Psoas muscle (tissue), 7 donors: ENCODE measurements at regions not wholly inside any gene's neighbourhood (a gene's known extent, or its start where the extent isn't known, plus 50 kb on each side); places are given as distances from the start of the nearest gene placed in this dataset.

Experiments
- ATAC-seq, 4 donors: fragments of 200-7000 bp; cut with Tn5 transposase; one replicate each; pipeline ENCODE4 v1.9.1; 2020; ENCODE audit warnings: moderate library complexity in 3 of 4, mild to moderate bottlenecking in 2 of 4
- DNase-seq, 2 donors: peaks; one replicate each; pipeline ENCODE4 v3.0.0-alpha.2; 2020
- H3K27ac ChIP-seq: fragments of 200-600 bp; one replicate; pipeline ENCODE4 v1.8.0; 2022
- H3K27me3 ChIP-seq, 3 donors: fragments of 200-600 bp in 1 of 3; one replicate each; pipeline versions ENCODE4 v1.6.1 to v1.8.0; 2013 to 2022; ENCODE audit warnings: low read length in 2 of 3, mild to moderate bottlenecking in 2 of 3, moderate library complexity in 1 of 3; ENCODE audit not compliant: insufficient read depth in 3 of 3
- H3K36me3 ChIP-seq, 2 donors: fragments of 200-600 bp in 1 of 2; one replicate each; pipeline versions ENCODE4 v1.6.1 to v1.8.0; 2013 to 2022; ENCODE audit warnings: low read depth in 1 of 2, mild to moderate bottlenecking in 1 of 2, moderate library complexity in 1 of 2; ENCODE audit not compliant: insufficient read depth in 1 of 2
- H3K4me1 ChIP-seq: fragments of 200-600 bp; one replicate; pipeline ENCODE4 v1.8.0; 2022
- H3K4me3 ChIP-seq: fragments of 200-600 bp; one replicate; pipeline ENCODE4 v1.8.0; 2022; ENCODE audit warnings: mild to moderate bottlenecking
- H3K9me3 ChIP-seq: fragments of 200-600 bp; one replicate; pipeline ENCODE4 v1.8.0; 2022
- CTCF ChIP-seq: fragments of 200-600 bp; IDR thresholded peaks from one replicate; pipeline ENCODE4 v1.8.0; 2022; ENCODE audit warnings: antibody characterized with exemption
- WGBS, 3 donors: extraction: QIAGEN DNeasy Blood & Tissue Kit; methylation state at CpG; one replicate each; pipeline versions ENCODE4 v1.1.6 to v1.1.7; 2013; 5-methylcytosine and 5-hydroxymethylcytosine counted together
- intact Hi-C, 2 donors: fragments of 100-400 bp; cut with DNase I; formaldehyde crosslinking; loops; one replicate each; pipeline versions ENCODE4 v1.11.0 to v1.14.2; 2022
- donor health status: healthy with polysubstance abuse.
- donor health status: DM: no; HTN: no; CAD: no; lungs with moderate emphysema.
- donor health status: Bipolar disorder and iron deficiency.
- donor health status: healthy.
- donor health status: DM: yes; HTN: yes; CAD: no.
- donor health status: DM: no; HTN: no; CAD: no.
- donor health status: DM: yes; HTN: yes; CAD: no.

- Histone ChIP-seq H3K9me3 (no peaks in the 10 kb centered on the region), H3K27me3 (no peaks in the 10 kb centered on the region), H3K4me1 (peaks cover 2% of the 10 kb centered on the region), H3K4me3 (no peak overlapping the region), H3K36me3 (no peaks in the 10 kb centered on the region), H3K27ac (no peak overlapping the region)
- DNase-seq, result no peak
- intact Hi-C loops, result no loop called here
- ATAC-seq, result peak in 2 of 4 donors; percentile 43 to 68
- 48 to 54% (median 50%) methylated on average over 3 of the region's 3 CpGs for WGBS, 3 donors
- TF ChIP-seq CTCF, result no peak
These were observed 75.5 kb upstream of the KLF7 start for GRCh38 chr2:207241198-207241597.

- Histone ChIP-seq H3K9me3 (no peaks in the 10 kb centered on the region), H3K4me1 (peaks cover 2% of the 10 kb centered on the region), H3K36me3 (no peaks in the 10 kb centered on the region), H3K27me3 (no peaks in the 10 kb centered on the region), H3K4me3 (no peak overlapping the region), H3K27ac (no peak overlapping the region)
- 95 to 97% (median 97%) methylated on average over 1 of the region's 1 CpG for WGBS, 3 donors
- ATAC-seq (no peak), DNase-seq (no peak)
- intact Hi-C loops, result no loop called here
- no peak for TF ChIP-seq CTCF
These were observed 77.9 kb upstream of the KLF7 start for GRCh38 chr2:207243601-207244000.

- WGBS, 3 donors, result 70 to 73% (median 73%) methylated on average over 7 of the region's 7 CpGs
- DNase-seq (no peak), ATAC-seq (no peak)
- Histone ChIP-seq H3K4me1 (no peaks in the 10 kb centered on the region), H3K36me3 (no peaks in the 10 kb centered on the region), H3K27me3 (no peaks in the 10 kb centered on the region), H3K27ac (no peak overlapping the region), H3K4me3 (no peak overlapping the region), H3K9me3 (no peaks in the 10 kb centered on the region)
- intact Hi-C loops, result no loop called here
- TF ChIP-seq CTCF, result no peak
These were observed 79.5 kb upstream of the KLF7 start for GRCh38 chr2:207244971-207245925.

GRCh38 chr2:207248702-207249377 is 83.1 kb upstream of the KLF7 start:
- ATAC-seq (no peak), DNase-seq (no peak)
- no peak overlapping the region for H3K4me3 ChIP-seq
- H3K9me3 ChIP-seq, result no peaks in the 10 kb centered on the region
- TF ChIP-seq CTCF, result no peak
- WGBS, 3 donors, result 94 to 95% (median 95%) methylated on average over 4 of the region's 4 CpGs
- H3K27me3 ChIP-seq, result no peaks in the 10 kb centered on the region
- intact Hi-C loops, result no loop called here
- no peaks in the 10 kb centered on the region for H3K36me3 ChIP-seq
- no peak overlapping the region for H3K27ac ChIP-seq
- H3K4me1 ChIP-seq, result no peaks in the 10 kb centered on the region
